Brain microvascular endothelial cell (primary cell): ENCODE measurements at regions not wholly inside any gene's neighbourhood (a gene's known extent, or its start where the extent isn't known, plus 50 kb on each side); places are given as distances from the start of the nearest gene placed in this dataset.

Experiments
- DNase-seq: peaks from one replicate; pipeline ENCODE4 v3.0.0-alpha.2; 2020
- H3K27ac ChIP-seq: fragments of 250-450 bp; sonication (Bioruptor Pico); 2 replicates; pipeline ENCODE4 v1.5.1; 2020; ENCODE audit warnings: mild to moderate bottlenecking, moderate library complexity
- H3K27me3 ChIP-seq: fragments of 250-450 bp; sonication (Bioruptor Pico); replicated peaks from 2 replicates; pipeline ENCODE4 v1.5.1; 2020; ENCODE audit warnings: mild to moderate bottlenecking
- H3K36me3 ChIP-seq: fragments of 250-450 bp; sonication (Bioruptor Pico); replicated peaks from 2 replicates; pipeline ENCODE4 v1.5.1; 2020; ENCODE audit warnings: mild to moderate bottlenecking
- H3K4me3 ChIP-seq: 2 replicates; pipeline ENCODE4 v1.5.1; 2011; ENCODE audit warnings: low read depth, mild to moderate bottlenecking, control low read depth, low read length, moderate library complexity
- in situ Hi-C: cut with HindIII; loops from 2 replicates; pipeline ENCODE4 v1.10.0; 2017; ENCODE audit warnings: low sequenced_read_pairs, low pct_ligation_motif_present
- TF ChIP-seq, protein P1 (sequence below): IDR thresholded peaks from 2 replicates; pipeline ENCODE4 v1.5.1; 2011; ENCODE audit warnings: low read depth, mild to moderate bottlenecking, moderate library complexity, low read length, control low read depth, inconsistent platforms; ENCODE audit errors: missing control alignments

DNA sequence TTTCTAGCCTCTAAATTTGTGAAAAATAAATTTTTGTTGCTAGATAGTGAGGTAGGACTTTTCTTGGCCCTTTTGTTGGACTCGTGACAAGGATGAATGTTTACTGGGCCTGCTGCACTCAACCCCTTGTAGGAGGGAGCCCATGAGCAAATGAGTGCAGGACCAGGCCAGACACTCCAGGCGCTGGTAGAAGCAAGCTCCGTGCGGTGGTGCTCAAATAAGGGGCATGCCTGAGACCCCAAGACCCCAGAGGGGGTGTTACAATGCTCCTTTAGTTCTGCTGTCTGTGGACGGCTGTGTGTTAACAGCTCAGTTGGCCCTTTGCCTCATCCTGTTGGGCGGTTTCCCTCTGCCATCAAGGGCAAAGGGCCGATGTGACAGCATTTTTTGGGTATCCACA lies 1195.3 kb upstream of the PHF14 start:
- no peak for DNase-seq
- no peak overlapping the region for H3K4me3 ChIP-seq
- TF ChIP-seq, protein P1, sequence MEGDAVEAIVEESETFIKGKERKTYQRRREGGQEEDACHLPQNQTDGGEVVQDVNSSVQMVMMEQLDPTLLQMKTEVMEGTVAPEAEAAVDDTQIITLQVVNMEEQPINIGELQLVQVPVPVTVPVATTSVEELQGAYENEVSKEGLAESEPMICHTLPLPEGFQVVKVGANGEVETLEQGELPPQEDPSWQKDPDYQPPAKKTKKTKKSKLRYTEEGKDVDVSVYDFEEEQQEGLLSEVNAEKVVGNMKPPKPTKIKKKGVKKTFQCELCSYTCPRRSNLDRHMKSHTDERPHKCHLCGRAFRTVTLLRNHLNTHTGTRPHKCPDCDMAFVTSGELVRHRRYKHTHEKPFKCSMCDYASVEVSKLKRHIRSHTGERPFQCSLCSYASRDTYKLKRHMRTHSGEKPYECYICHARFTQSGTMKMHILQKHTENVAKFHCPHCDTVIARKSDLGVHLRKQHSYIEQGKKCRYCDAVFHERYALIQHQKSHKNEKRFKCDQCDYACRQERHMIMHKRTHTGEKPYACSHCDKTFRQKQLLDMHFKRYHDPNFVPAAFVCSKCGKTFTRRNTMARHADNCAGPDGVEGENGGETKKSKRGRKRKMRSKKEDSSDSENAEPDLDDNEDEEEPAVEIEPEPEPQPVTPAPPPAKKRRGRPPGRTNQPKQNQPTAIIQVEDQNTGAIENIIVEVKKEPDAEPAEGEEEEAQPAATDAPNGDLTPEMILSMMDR = no peak
- no peaks in the 10 kb centered on the region for H3K27me3 ChIP-seq
- no peaks in the 10 kb centered on the region for H3K36me3 ChIP-seq
- H3K27ac ChIP-seq = no peak overlapping the region
- in situ Hi-C loops = no loop called here

DNA sequence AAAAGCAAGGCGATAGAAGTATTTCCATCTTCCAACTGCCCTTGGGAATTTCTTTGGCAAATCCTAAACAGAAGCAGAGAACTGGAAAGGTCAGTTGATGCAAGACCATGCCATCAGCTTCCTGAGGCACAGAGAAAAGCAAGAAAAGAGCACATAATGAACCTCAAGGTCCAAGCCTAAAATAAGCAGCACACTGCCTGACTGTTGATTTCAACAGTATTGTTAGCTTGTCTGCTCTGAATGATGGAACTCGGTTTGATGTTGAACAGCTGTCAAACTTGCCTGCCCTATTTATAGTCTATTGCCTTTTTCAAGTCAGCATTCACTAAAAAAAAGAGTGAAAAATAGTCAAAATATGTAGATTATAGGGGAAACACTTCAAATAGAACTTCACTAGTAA lies 1192.0 kb upstream of the PHF14 start:
- H3K4me3 ChIP-seq = no peak overlapping the region
- no peaks in the 10 kb centered on the region for H3K36me3 ChIP-seq
- no peak overlapping the region for H3K27ac ChIP-seq
- no peak for DNase-seq
- no peaks in the 10 kb centered on the region for H3K27me3 ChIP-seq
- in situ Hi-C loops = no loop called here
- TF ChIP-seq, protein P1 = no peak

DNA sequence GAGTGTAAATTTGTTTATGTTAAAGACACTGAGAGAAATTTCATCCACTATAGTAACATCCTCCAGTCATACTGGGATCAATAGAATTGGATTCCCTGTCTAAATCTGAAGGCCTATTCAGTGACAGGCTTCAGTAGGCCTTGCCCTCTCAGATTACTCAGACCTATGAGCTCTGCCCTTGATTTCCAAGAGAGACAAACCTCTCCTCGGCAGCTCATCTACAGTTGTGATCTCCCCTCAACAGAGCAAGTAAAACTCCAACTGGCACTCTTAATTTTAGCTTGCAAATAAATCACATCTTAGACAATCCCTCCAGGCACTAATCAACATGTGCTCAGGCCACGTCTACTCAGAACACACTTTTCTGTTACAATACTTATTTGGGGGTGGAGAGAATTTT lies 1191.4 kb upstream of the PHF14 start:
- no peak for DNase-seq

DNA sequence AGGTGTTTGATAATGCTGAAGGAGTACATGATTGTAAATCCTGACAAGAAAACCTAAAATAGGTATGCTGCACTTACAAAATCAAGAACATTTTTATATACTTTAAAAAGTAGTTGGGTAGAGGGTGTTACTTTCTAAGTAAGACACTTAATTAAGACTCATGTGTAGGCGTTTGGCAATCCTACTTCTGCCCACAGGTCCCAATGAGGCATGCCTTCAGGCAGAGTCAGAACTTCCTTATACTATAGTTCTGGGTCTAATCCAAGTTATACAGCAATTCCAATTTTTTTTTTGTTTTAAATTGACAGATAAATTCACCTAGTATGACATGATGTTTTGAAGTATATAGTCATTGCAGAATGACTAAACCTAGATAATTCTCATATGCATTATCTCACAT lies 1188.5 kb upstream of the PHF14 start:
- H3K4me3 ChIP-seq = no peak overlapping the region
- TF ChIP-seq, protein P1 = no peak
- no peaks in the 10 kb centered on the region for H3K36me3 ChIP-seq
- H3K27me3 ChIP-seq = no peaks in the 10 kb centered on the region
- in situ Hi-C loops = no loop called here
- no peak for DNase-seq
- no peak overlapping the region for H3K27ac ChIP-seq

More for the DNA sequence above, 1191.4 kb upstream of the PHF14 start:
- TF ChIP-seq, protein P1 = no peak
- H3K4me3 ChIP-seq = no peak overlapping the region
- H3K27me3 ChIP-seq = no peaks in the 10 kb centered on the region
- in situ Hi-C loops = no loop called here
- no peak overlapping the region for H3K27ac ChIP-seq
- H3K36me3 ChIP-seq = no peaks in the 10 kb centered on the region

DNA sequence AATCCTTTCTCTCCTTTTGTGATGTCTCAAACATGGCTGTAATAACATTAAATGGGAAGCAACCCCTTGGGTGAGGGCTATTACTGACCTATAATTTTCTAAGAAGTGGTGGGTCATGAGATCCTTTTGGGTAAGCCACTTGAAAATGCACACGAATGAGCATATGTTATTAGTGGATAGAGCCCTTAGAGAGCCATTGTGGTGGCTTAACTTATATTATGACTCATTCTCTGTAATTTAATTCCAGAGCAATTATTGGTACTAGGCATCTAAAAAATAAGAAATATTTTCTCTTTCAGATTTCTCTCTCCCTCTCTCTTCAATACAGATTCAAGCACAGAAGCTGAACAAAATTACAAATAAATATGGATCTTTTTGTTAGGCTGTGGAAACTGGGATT lies 1177.4 kb upstream of the PHF14 start:
- TF ChIP-seq, protein P1 = no peak
- no peak overlapping the region for H3K4me3 ChIP-seq
- in situ Hi-C loops = no loop called here
- H3K27ac ChIP-seq = no peak overlapping the region
- no peaks in the 10 kb centered on the region for H3K36me3 ChIP-seq
- no peak for DNase-seq
- H3K27me3 ChIP-seq = no peaks in the 10 kb centered on the region

DNA sequence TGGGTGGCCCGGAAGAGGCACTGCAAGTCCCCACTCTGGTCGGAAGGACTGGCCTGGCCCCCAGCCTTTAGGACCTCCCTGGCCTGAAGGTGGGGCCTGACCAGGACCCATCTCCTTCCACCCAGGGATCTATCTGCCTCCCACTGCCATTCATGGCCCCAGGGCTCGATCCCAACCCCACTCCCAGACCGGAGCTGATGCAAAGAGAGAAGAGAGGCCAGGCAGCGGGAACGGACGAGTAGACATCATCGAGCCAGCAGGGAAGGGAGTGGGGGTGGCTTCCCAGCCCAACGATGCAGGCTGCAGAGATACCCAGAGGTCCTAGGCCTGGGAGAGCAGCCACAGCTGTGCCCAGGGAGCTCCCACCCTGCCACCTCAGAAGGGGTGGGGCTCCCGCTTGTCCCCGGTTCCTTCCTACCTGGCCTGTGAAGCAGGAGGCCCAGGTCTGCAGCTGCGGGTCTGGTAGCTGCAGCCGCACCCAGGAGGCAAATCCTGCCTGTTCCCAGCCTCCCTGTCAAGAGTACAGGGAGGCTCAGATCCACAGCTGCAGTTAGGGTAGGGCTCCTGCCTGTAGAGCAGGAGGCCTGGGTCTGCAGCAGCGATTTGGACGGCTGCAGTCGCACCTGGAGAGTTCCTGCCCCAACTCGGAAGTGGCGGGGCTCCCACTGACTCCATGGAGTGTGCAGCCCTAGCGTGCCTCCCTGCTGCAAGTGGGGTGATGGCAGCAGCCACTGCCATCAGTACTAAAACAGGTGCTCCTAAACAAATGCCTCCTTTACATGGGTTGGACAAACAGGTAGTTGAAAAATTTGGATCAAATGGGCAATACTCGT lies 1151.0 kb upstream of the PHF14 start:
- Histone ChIP-seq H3K27ac (no peak overlapping the region), H3K27me3 (no peaks in the 10 kb centered on the region), H3K36me3 (no peaks in the 10 kb centered on the region), H3K4me3 (no peak overlapping the region)
- TF ChIP-seq, protein P1 = no peak
- DNase-seq = no peak
- in situ Hi-C loops = no loop called here
